Psoas muscle (tissue), 7 donors: ENCODE measurements at regions not wholly inside any gene's neighbourhood (a gene's known extent, or its start where the extent isn't known, plus 50 kb on each side); places are given as distances from the start of the nearest gene placed in this dataset.

Source experiments
- ATAC-seq, 4 donors: fragments of 200-7000 bp; cut with Tn5 transposase; one replicate each; pipeline ENCODE4 v1.9.1; 2020; ENCODE audit warnings: moderate library complexity in 3 of 4, mild to moderate bottlenecking in 2 of 4
- DNase-seq, 2 donors: peaks; one replicate each; pipeline ENCODE4 v3.0.0-alpha.2; 2020
- H3K27ac ChIP-seq: fragments of 200-600 bp; one replicate; pipeline ENCODE4 v1.8.0; 2022
- H3K27me3 ChIP-seq, 3 donors: fragments of 200-600 bp in 1 of 3; one replicate each; pipeline versions ENCODE4 v1.6.1 to v1.8.0; 2013 to 2022; ENCODE audit warnings: low read length in 2 of 3, mild to moderate bottlenecking in 2 of 3, moderate library complexity in 1 of 3; ENCODE audit not compliant: insufficient read depth in 3 of 3
- H3K36me3 ChIP-seq, 2 donors: fragments of 200-600 bp in 1 of 2; one replicate each; pipeline versions ENCODE4 v1.6.1 to v1.8.0; 2013 to 2022; ENCODE audit warnings: low read depth in 1 of 2, mild to moderate bottlenecking in 1 of 2, moderate library complexity in 1 of 2; ENCODE audit not compliant: insufficient read depth in 1 of 2
- H3K4me1 ChIP-seq: fragments of 200-600 bp; one replicate; pipeline ENCODE4 v1.8.0; 2022
- H3K4me3 ChIP-seq: fragments of 200-600 bp; one replicate; pipeline ENCODE4 v1.8.0; 2022; ENCODE audit warnings: mild to moderate bottlenecking
- H3K9me3 ChIP-seq: fragments of 200-600 bp; one replicate; pipeline ENCODE4 v1.8.0; 2022
- WGBS, 3 donors: extraction: QIAGEN DNeasy Blood & Tissue Kit; methylation state at CpG; one replicate each; pipeline versions ENCODE4 v1.1.6 to v1.1.7; 2013; 5-methylcytosine and 5-hydroxymethylcytosine counted together
- intact Hi-C, 2 donors: fragments of 100-400 bp; cut with DNase I; formaldehyde crosslinking; loops; one replicate each; pipeline versions ENCODE4 v1.11.0 to v1.14.2; 2022
- TF ChIP-seq, protein P1 (sequence below): fragments of 200-600 bp; IDR thresholded peaks from one replicate; pipeline ENCODE4 v1.8.0; 2022; ENCODE audit warnings: antibody characterized with exemption
- donor health status: healthy with polysubstance abuse.
- donor health status: DM: no; HTN: no; CAD: no; lungs with moderate emphysema.
- donor health status: Bipolar disorder and iron deficiency.
- donor health status: healthy.
- donor health status: DM: yes; HTN: yes; CAD: no.
- donor health status: DM: no; HTN: no; CAD: no.
- donor health status: DM: yes; HTN: yes; CAD: no.

- DNase-seq = peak in 1 of 2 donors; percentile 61
- Histone ChIP-seq H3K27me3 (no peaks in the 10 kb centered on the region), H3K27ac (no peak overlapping the region), H3K9me3 (no peaks in the 10 kb centered on the region), H3K4me1 (no peaks in the 10 kb centered on the region), H3K4me3 (no peak overlapping the region), H3K36me3 (no peaks in the 10 kb centered on the region)
- TF ChIP-seq, protein P1, sequence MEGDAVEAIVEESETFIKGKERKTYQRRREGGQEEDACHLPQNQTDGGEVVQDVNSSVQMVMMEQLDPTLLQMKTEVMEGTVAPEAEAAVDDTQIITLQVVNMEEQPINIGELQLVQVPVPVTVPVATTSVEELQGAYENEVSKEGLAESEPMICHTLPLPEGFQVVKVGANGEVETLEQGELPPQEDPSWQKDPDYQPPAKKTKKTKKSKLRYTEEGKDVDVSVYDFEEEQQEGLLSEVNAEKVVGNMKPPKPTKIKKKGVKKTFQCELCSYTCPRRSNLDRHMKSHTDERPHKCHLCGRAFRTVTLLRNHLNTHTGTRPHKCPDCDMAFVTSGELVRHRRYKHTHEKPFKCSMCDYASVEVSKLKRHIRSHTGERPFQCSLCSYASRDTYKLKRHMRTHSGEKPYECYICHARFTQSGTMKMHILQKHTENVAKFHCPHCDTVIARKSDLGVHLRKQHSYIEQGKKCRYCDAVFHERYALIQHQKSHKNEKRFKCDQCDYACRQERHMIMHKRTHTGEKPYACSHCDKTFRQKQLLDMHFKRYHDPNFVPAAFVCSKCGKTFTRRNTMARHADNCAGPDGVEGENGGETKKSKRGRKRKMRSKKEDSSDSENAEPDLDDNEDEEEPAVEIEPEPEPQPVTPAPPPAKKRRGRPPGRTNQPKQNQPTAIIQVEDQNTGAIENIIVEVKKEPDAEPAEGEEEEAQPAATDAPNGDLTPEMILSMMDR = no peak
- intact Hi-C loops = no loop called here
- ATAC-seq = no peak
- 60 to 78% (median 65%) methylated on average over 7 of the region's 7 CpGs for WGBS, 3 donors
Measured at GRCh38 chr3:184647405-184647936, 64.4 kb downstream of the MAGEF1 start.

GRCh38 chr3:184645336-184645735, 66.5 kb downstream of the MAGEF1 start:
- no peak for ATAC-seq
- no peaks in the 10 kb centered on the region for H3K4me1 ChIP-seq

GRCh38 chr3:184643442-184643841, 68.4 kb downstream of the MAGEF1 start:
- no peaks in the 10 kb centered on the region for H3K9me3 ChIP-seq
- H3K4me3 ChIP-seq = no peak overlapping the region
- 82 to 88% (median 83%) methylated on average over 6 of the region's 6 CpGs for WGBS, 3 donors
- TF ChIP-seq, protein P1 = no peak
- no peak for ATAC-seq
- no peaks in the 10 kb centered on the region for H3K27me3 ChIP-seq
- DNase-seq = peak in 1 of 2 donors; percentile 10
- H3K4me1 ChIP-seq = no peaks in the 10 kb centered on the region
- no peaks in the 10 kb centered on the region for H3K36me3 ChIP-seq
- H3K27ac ChIP-seq = no peak overlapping the region
- intact Hi-C loops = no loop called here

More at GRCh38 chr3:184645336-184645735, 66.5 kb downstream of the MAGEF1 start:
- Histone ChIP-seq H3K27ac (no peak overlapping the region), H3K36me3 (no peaks in the 10 kb centered on the region), H3K4me3 (no peak overlapping the region), H3K9me3 (no peaks in the 10 kb centered on the region), H3K27me3 (no peaks in the 10 kb centered on the region)
- intact Hi-C loops = no loop called here
- TF ChIP-seq, protein P1 = no peak
- 65 to 68% (median 67%) methylated on average over 3 of the region's 3 CpGs for WGBS, 3 donors
- no peak for DNase-seq

DNA sequence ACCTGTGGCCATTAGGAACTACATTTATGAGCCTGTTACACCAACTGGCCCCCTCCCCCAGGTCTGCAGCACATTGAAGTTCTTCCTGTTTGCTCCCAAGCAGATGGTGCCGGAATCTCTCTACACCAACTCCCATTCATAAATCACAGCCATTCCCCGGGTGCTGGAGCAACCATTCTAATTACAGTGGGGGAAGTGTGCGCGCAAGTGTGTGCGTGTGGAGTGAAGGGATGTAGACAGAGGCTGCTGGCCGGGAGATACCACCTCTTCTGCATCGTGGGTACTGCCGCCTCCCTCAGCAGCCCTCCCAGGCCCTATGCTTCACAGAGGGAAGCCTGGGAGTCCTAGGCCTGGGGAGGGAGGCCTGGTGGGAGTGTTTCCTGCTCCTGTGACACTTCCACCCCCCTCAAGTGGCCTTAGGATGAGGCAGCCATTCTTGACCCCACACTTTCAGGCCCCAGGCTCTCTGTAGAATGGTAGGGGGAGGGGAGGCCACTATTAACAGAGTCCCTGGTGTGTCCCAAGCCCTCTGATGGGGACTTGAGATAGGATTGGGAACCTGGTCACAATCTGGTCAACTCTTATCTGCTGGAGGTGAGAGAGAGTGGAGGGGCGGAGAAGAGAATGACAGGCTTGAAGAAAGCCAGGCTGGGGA, 69.1 kb downstream of the MAGEF1 start:
- intact Hi-C loops = no loop called here
- no peak for ATAC-seq
- no peaks in the 10 kb centered on the region for H3K9me3 ChIP-seq
- H3K4me3 ChIP-seq = no peak overlapping the region
- H3K36me3 ChIP-seq = no peaks in the 10 kb centered on the region
- H3K27ac ChIP-seq = no peak overlapping the region
- peak in 1 of 2 donors; percentile 14 for DNase-seq
- H3K27me3 ChIP-seq = no peaks in the 10 kb centered on the region
- no peaks in the 10 kb centered on the region for H3K4me1 ChIP-seq
- TF ChIP-seq, protein P1 = no peak
- WGBS, 3 donors = 74 to 84% (median 75%) methylated on average over 9 of the region's 9 CpGs
